ENCODE measurements at regions not wholly inside any gene's neighbourhood (a gene's known extent, or its start where the extent isn't known, plus 50 kb on each side); places are given as distances from the start of the nearest gene placed in this dataset.

GRCh38 chr11:40027720-40028119 lies 1431.7 kb downstream of the LRRC4C start:
- no peak for TF ChIP-seq CTCF (conservative IDR thresholded peaks at IDR 0.05)
- TF ChIP-seq ZFX (IDR thresholded peaks at IDR 0.05), result no peak

Data from C4-2B (cell line).